ENCODE measurements at regions not wholly inside any gene's neighbourhood (a gene's known extent, or its start where the extent isn't known, plus 50 kb on each side); places are given as distances from the start of the nearest gene placed in this dataset.

DNA sequence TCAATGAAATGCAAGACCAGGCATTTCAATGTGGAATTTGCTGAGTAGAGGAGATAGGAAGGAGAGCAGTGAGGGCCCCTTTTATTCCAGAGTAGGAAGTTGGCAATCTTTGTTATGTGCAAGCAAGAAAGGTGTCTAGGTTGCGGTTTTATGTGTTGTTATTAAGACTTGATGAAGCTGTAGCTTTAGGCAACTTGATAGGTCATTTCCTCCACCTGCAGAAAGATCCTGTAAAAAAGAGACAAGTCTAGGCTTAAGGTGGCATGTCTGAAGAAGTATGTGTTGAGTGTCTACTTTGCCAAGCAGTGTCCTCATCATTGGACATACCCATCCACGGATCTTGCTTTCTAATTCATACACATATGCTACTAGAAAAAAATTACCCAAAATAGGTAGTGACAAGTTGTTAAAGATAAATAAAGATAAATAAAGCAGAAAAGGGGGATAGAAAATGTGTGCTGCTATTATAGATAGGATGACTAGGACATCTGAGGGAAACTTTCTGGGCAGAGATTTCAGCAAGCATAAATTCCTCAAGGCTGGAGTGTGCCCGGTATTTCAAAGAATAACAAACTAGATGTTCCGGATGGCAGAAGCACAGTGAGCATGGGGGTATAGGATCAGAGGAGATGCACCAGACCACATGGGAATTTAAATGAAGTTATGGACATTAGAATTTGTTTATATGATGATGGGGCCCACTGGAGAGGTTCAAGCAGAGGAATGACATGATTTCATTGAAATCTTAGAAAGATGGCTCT is 335.0 kb downstream of the TGFB2 start:
- POLR2A ChIA-PET (ENCODE audit: low non-redundant PET) = no interaction called here
- CTCF ChIA-PET = no interaction called here
- no peak overlapping the region for H3K27ac ChIP-seq
- no peak for DNase-seq (ENCODE audit: low spot score)
- no peak for TF ChIP-seq CTCF (conservative IDR thresholded peaks at IDR 0.05; ENCODE audit: low read depth)

DNA sequence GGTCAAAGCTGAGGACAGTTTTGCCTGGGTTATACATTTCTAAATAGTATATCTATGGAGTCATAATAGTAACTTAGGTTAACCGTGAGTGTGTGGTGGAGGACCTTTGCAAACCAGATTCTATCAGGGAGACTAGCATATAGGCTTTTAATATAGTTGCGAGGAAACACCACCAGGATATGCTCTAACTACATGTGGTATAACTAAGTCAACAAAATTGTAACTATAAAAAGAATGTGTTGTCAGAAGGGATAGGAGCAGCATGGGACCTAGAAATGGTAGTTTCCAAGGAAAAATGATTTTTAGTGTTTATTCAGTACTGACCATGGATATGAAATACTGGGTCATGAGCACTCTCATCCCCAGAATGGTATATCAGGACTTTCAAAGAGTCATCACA is 338.1 kb downstream of the TGFB2 start:
- CTCF ChIA-PET = no interaction called here
- no peak for DNase-seq (ENCODE audit: low spot score)
- POLR2A ChIA-PET (ENCODE audit: low non-redundant PET) = no interaction called here
- H3K27ac ChIP-seq = no peak overlapping the region
- no peak for TF ChIP-seq CTCF (conservative IDR thresholded peaks at IDR 0.05; ENCODE audit: low read depth)

GRCh38 chr1:218686258-218686657 is 341.1 kb downstream of the TGFB2 start:
- H3K27ac ChIP-seq = no peak overlapping the region
- CTCF ChIA-PET = no interaction called here
- no peak for DNase-seq (ENCODE audit: low spot score)
- no peak for TF ChIP-seq CTCF (conservative IDR thresholded peaks at IDR 0.05; ENCODE audit: low read depth)
- POLR2A ChIA-PET (ENCODE audit: low non-redundant PET) = no interaction called here

DNA sequence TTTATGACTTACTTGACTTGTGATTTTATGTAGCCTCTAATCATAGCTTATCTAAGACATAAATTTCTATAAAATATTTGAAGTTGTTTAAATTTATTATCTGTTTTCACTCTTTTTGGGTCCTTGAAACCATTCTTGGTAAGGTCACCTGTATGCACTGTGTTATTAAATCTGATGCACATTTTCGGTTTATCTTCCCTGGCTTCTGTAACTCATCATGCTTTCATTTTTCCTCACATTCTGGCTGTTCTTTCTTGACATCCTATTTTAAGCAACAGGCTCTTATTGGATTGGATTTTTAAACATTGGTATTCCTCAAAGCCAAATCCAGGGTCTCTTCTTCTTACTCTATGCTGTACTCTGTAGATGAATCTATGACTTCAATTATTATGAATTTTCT is 341.6 kb downstream of the TGFB2 start:
- no peak overlapping the region for H3K27ac ChIP-seq
- ChIA-PET CTCF (no interaction called here), POLR2A (ENCODE audit: low non-redundant PET) (no interaction called here)
- DNase-seq (ENCODE audit: low spot score) = no peak
- no peak for TF ChIP-seq CTCF (conservative IDR thresholded peaks at IDR 0.05; ENCODE audit: low read depth)

GRCh38 chr1:218692808-218693207 is 347.7 kb downstream of the TGFB2 start:
- ChIA-PET CTCF (no interaction called here), POLR2A (ENCODE audit: low non-redundant PET) (no interaction called here)
- no peak overlapping the region for H3K27ac ChIP-seq
- no peak for TF ChIP-seq CTCF (conservative IDR thresholded peaks at IDR 0.05; ENCODE audit: low read depth)
- DNase-seq (ENCODE audit: low spot score) = no peak

- no peak for DNase-seq (ENCODE audit: low spot score)
- ChIA-PET POLR2A (ENCODE audit: low non-redundant PET) (no interaction called here), CTCF (no interaction called here)
- H3K27ac ChIP-seq = no peak overlapping the region
- TF ChIP-seq CTCF (conservative IDR thresholded peaks at IDR 0.05; ENCODE audit: low read depth) = no peak
These were observed 348.5 kb downstream of the TGFB2 start for GRCh38 chr1:218693599-218693998.
